ENCODE measurements at regions not wholly inside any gene's neighbourhood (a gene's known extent, or its start where the extent isn't known, plus 50 kb on each side); places are given as distances from the start of the nearest gene placed in this dataset.

GRCh38 chr20:52859156-52859876 lies 112.8 kb upstream of the TSHZ2 start:
- TF ChIP-seq CTCF (IDR thresholded peaks at IDR 0.05; ENCODE audit: low read length) (no peak), EZH2 (optimal IDR thresholded peaks at IDR 0.05; ENCODE audit: low read depth, low read length) (no peak)

Data from MM.1S (cell line).